Panc1 (cell line): ENCODE measurements at regions not wholly inside any gene's neighbourhood (a gene's known extent, or its start where the extent isn't known, plus 50 kb on each side); places are given as distances from the start of the nearest gene placed in this dataset.

ENCODE experiments used
- ATAC-seq: fragments of 200-7000 bp; cut with Tn5 transposase; 2 replicates; pipeline ENCODE4 v1.9.1; 2020; ENCODE audit warnings: mild to moderate bottlenecking, moderate library complexity
- BruUV-seq: library from RNA; stranded (reverse); fragments of 400-500 nt; replicated peaks from 2 replicates; lab custom pipeline; 2021; lab: Mats Ljungman, UMichigan
- CTCF ChIA-PET: fragments of 300-600 bp; sonication (Branson Sonifier 250); formaldehyde crosslinking; loops from one replicate; lab custom pipeline; 2022; ENCODE audit warnings: antibody characterized with exemption; lab: Charles Lee
- POLR2A ChIA-PET: fragments of 300-600 bp; sonication (Branson Sonifier 250); formaldehyde crosslinking; loops from one replicate; lab custom pipeline; 2022; ENCODE audit warnings: antibody characterized with exemption; lab: Charles Lee
- DNase-seq: peaks from one replicate; pipeline ENCODE4 v3.0.0-alpha.2; 2010; ENCODE audit warnings: low read depth, low spot score
- H3K27ac ChIP-seq: 2 replicates; pipeline ENCODE4 v1.5.1; 2011; ENCODE audit warnings: mild to moderate bottlenecking, low read length, inconsistent platforms
- H3K27me3 ChIP-seq: fragments of 200-500 bp; sonication (Bioruptor generic); 2 replicates; pipeline ENCODE4 v1.6.0; 2014; ENCODE audit warnings: low read length, inconsistent platforms; ENCODE audit not compliant: control insufficient read depth, insufficient read depth
- H3K36me3 ChIP-seq: fragments of 200-500 bp; sonication (Bioruptor generic); 2 replicates; pipeline ENCODE4 v1.5.1; 2014; ENCODE audit warnings: inconsistent platforms, mild to moderate bottlenecking, low read length, moderate library complexity; ENCODE audit not compliant: control insufficient read depth, insufficient read depth
- H3K4me1 ChIP-seq: 2 replicates; pipeline ENCODE4 v1.5.1; 2011; ENCODE audit warnings: inconsistent platforms, mild to moderate bottlenecking, low read length, moderate library complexity; ENCODE audit not compliant: control insufficient read depth, insufficient read depth
- H3K4me3 ChIP-seq, 2 experiments: 2 replicates each; pipeline ENCODE4 v1.5.1; 2011 to 2012; ENCODE audit warnings: low read depth in 2 of 2, low read length in 2 of 2, mild to moderate bottlenecking in 2 of 2, inconsistent platforms in 1 of 2, moderate library complexity in 1 of 2
- H3K9me3 ChIP-seq: fragments of 200-500 bp; sonication (Bioruptor generic); 2 replicates; pipeline ENCODE4 v1.5.1; 2014; ENCODE audit warnings: low read depth, mild to moderate bottlenecking, inconsistent platforms, low read length, moderate library complexity; ENCODE audit not compliant: control insufficient read depth, insufficient read depth
- POLR2AphosphoS5 ChIP-seq: IDR thresholded peaks from 2 replicates; pipeline ENCODE4 v1.6.1; 2012; ENCODE audit warnings: mild to moderate bottlenecking, low read depth, low read length, moderate library complexity
- SIN3A ChIP-seq: IDR thresholded peaks from 2 replicates; pipeline ENCODE4 v1.6.1; 2012; ENCODE audit warnings: low read depth, mild to moderate bottlenecking, low read length, moderate library complexity, borderline replicate concordance; ENCODE audit not compliant: insufficient read depth
- TCF7L2 ChIP-seq: IDR thresholded peaks from 2 replicates; pipeline ENCODE4 v1.6.1; 2011; ENCODE audit warnings: mild to moderate bottlenecking, low read depth, low read length, inconsistent platforms
- in situ Hi-C: cut with HindIII; loops from 2 replicates; pipeline ENCODE4 v1.10.0; 2016; ENCODE audit warnings: low sequenced_read_pairs, low pct_unique_long_range_greater_than_20kb
- intact Hi-C: fragments of 100-400 bp; cut with micrococcal nuclease; formaldehyde crosslinking; loops from one replicate; pipeline ENCODE4 v1.10.0; 2022; ENCODE audit not compliant: unreplicated experiment
- TF ChIP-seq, protein P1 (sequence below), 2 experiments: IDR thresholded peaks; 2 replicates each; pipeline ENCODE4 v1.6.1; 2011 to 2012; ENCODE audit warnings: low read depth in 2 of 2, control low read depth in 1 of 2, low read length in 1 of 2, mild to moderate bottlenecking in 1 of 2, moderate library complexity in 1 of 2; ENCODE audit not compliant: insufficient read depth in 1 of 2
- TF ChIP-seq, protein P2 (sequence below): fragments of 450-650 bp; IDR thresholded peaks from 2 replicates; pipeline ENCODE4 v1.5.1; 2017; ENCODE audit warnings: mild to moderate bottlenecking

DNA sequence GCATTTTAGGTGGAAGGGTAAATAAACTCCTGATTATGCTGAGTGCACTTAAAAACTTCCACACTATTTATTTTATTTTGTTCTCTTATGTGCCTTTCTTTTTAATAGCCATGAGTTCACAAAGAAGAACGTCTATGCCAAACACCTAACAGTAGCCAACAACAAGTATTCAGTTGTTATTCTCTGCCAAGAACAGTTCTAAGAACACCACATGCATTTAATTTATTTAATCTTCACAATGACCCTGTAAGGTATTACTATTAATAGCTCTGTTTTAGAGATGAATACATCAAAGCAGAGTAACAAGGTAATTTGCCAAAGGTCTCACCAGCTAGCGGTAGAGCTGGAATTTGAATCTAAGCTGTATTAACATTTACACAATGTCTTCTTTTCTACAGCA lies 240.1 kb downstream of the ALG10B start:
- H3K27ac ChIP-seq, result no peak overlapping the region
- DNase-seq (no peak), ATAC-seq (no peak)
- no peaks in the 10 kb centered on the region for H3K4me1 ChIP-seq
- POLR2A ChIA-PET, result no interaction called here
- intact Hi-C loops, result no loop called here
- CTCF ChIA-PET, result no interaction called here
- in situ Hi-C loops, result no loop called here
- BruUV-seq, result no TSS peak
- no peaks in the 10 kb centered on the region for H3K27me3 ChIP-seq
- TF ChIP-seq, protein P1, sequence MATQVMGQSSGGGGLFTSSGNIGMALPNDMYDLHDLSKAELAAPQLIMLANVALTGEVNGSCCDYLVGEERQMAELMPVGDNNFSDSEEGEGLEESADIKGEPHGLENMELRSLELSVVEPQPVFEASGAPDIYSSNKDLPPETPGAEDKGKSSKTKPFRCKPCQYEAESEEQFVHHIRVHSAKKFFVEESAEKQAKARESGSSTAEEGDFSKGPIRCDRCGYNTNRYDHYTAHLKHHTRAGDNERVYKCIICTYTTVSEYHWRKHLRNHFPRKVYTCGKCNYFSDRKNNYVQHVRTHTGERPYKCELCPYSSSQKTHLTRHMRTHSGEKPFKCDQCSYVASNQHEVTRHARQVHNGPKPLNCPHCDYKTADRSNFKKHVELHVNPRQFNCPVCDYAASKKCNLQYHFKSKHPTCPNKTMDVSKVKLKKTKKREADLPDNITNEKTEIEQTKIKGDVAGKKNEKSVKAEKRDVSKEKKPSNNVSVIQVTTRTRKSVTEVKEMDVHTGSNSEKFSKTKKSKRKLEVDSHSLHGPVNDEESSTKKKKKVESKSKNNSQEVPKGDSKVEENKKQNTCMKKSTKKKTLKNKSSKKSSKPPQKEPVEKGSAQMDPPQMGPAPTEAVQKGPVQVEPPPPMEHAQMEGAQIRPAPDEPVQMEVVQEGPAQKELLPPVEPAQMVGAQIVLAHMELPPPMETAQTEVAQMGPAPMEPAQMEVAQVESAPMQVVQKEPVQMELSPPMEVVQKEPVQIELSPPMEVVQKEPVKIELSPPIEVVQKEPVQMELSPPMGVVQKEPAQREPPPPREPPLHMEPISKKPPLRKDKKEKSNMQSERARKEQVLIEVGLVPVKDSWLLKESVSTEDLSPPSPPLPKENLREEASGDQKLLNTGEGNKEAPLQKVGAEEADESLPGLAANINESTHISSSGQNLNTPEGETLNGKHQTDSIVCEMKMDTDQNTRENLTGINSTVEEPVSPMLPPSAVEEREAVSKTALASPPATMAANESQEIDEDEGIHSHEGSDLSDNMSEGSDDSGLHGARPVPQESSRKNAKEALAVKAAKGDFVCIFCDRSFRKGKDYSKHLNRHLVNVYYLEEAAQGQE (IDR thresholded peaks at IDR 0.05; ENCODE audit: insufficient read depth in 1 of 2, low read depth in 2 of 2, low read length in 1 of 2), result no peak
- TF ChIP-seq TCF7L2 (no peak), SIN3A (no peak), POLR2AphosphoS5 (no peak)
- TF ChIP-seq, protein P2, sequence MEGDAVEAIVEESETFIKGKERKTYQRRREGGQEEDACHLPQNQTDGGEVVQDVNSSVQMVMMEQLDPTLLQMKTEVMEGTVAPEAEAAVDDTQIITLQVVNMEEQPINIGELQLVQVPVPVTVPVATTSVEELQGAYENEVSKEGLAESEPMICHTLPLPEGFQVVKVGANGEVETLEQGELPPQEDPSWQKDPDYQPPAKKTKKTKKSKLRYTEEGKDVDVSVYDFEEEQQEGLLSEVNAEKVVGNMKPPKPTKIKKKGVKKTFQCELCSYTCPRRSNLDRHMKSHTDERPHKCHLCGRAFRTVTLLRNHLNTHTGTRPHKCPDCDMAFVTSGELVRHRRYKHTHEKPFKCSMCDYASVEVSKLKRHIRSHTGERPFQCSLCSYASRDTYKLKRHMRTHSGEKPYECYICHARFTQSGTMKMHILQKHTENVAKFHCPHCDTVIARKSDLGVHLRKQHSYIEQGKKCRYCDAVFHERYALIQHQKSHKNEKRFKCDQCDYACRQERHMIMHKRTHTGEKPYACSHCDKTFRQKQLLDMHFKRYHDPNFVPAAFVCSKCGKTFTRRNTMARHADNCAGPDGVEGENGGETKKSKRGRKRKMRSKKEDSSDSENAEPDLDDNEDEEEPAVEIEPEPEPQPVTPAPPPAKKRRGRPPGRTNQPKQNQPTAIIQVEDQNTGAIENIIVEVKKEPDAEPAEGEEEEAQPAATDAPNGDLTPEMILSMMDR, result no peak
- H3K36me3 ChIP-seq, result no peaks in the 10 kb centered on the region
- H3K4me3 ChIP-seq, result no peak overlapping the region
- H3K9me3 ChIP-seq, result no peaks in the 10 kb centered on the region

DNA sequence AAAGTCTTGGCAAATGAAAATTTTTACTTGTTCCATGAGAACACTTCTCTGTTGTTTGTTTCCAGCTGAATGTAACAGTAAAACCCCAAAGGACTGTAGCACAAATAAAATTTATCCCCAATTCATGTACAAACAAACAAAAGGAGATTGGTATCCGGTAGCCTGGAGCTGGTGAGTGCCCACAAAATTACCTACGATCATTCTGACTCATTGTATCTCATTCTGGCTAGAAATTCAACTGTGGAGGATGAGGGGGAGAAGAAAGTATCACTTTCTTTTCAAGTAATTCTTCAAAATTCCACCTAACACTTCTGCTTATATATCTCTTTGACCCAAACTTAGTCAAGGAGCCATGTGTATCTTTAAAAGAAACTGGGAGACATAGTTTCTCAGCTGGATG lies 268.5 kb downstream of the ALG10B start:
- no peaks in the 10 kb centered on the region for H3K9me3 ChIP-seq
- in situ Hi-C loops (no loop called here), intact Hi-C loops (no loop called here)
- TF ChIP-seq TCF7L2 (no peak), SIN3A (no peak), POLR2AphosphoS5 (no peak)
- TF ChIP-seq, protein P1 (IDR thresholded peaks at IDR 0.05; ENCODE audit: insufficient read depth in 1 of 2, low read depth in 2 of 2, low read length in 1 of 2), result no peak
- TF ChIP-seq, protein P2, result no peak
- DNase-seq, result no peak
- H3K27me3 ChIP-seq, result no peaks in the 10 kb centered on the region
- ChIA-PET CTCF (no interaction called here), POLR2A (no interaction called here)
- no peak overlapping the region for H3K4me3 ChIP-seq
- no peak overlapping the region for H3K27ac ChIP-seq
- no peaks in the 10 kb centered on the region for H3K36me3 ChIP-seq
- no peaks in the 10 kb centered on the region for H3K4me1 ChIP-seq
- BruUV-seq, result no TSS peak
- ATAC-seq, result no peak
